ENCODE measurements at regions not wholly inside any gene's neighbourhood (a gene's known extent, or its start where the extent isn't known, plus 50 kb on each side); places are given as distances from the start of the nearest gene placed in this dataset.

GRCh38 chr22:26906464-26906863, 249.1 kb downstream of the MIAT start:
- ChIA-PET POLR2A (no interaction called here), CTCF (no interaction called here)
- Mint-ChIP-seq H3K4me3 (no peak overlapping the region), H3K27ac (no peak overlapping the region), H3K4me1 (peaks cover 19% of the 10 kb centered on the region), H3K27me3 (peaks cover 20% of the 10 kb centered on the region), H3K9me3 (ENCODE audit: insufficient read depth) (no peaks in the 10 kb centered on the region)
- intact Hi-C loops (cut with micrococcal nuclease): no loop called here
- Histone ChIP-seq H3K9me3 (ENCODE audit: control extremely low read depth in 1 of 3, control insufficient read depth in 2 of 3, insufficient read depth in 1 of 3, low read length in 2 of 3) (peaks cover 0 to 7% (median 0%) of the 10 kb centered on the region in 3 donors), H3K27ac (ENCODE audit: low read length in 2 of 2) (no peak overlapping the region), H3K79me2 (ENCODE audit: control insufficient read depth, insufficient read depth, low read length) (no peaks in the 10 kb centered on the region), H3K4me2 (replicated peaks; ENCODE audit: low read depth, low read length, poor library complexity, severe bottlenecking) (no peak overlapping the region), H3K9ac (ENCODE audit: low read length) (no peak overlapping the region), H3K4me3 (ENCODE audit: control extremely low read depth in 1 of 5, extremely low read depth in 1 of 5, insufficient read depth in 1 of 5, low read depth in 2 of 5, low read length in 4 of 5) (no peak overlapping the region), H3K36me3 (replicated peaks in 1 of 2; ENCODE audit: control extremely low read depth in 1 of 2, control insufficient read depth in 1 of 2, extremely low read depth in 1 of 2, insufficient read depth in 2 of 2, low read length in 1 of 2) (no peaks in the 10 kb centered on the region), H4K20me1 (ENCODE audit: control insufficient read depth, insufficient read depth, low read length, poor library complexity, severe bottlenecking) (no peaks in the 10 kb centered on the region), H2AFZ (ENCODE audit: insufficient read depth, low read depth, low read length, poor library complexity, severe bottlenecking) (no peak overlapping the region), H3K4me1 (ENCODE audit: control insufficient read depth in 2 of 2, insufficient read depth in 2 of 2, low read length in 2 of 2) (peaks cover 9 to 12% of the 10 kb centered on the region in 2 donors), H3K27me3 (replicated peaks in 1 of 4; ENCODE audit: control extremely low read depth in 1 of 4, control insufficient read depth in 3 of 4, insufficient read depth in 4 of 4, low read length in 3 of 4) (peaks cover 0 to 7% (median 4%) of the 10 kb centered on the region in 4 experiments)
- ATAC-seq (ENCODE audit: low read depth): no peak
- TF ChIP-seq CTCF (IDR thresholded peaks at IDR 0.05): no peak
- no peak for DNase-seq
- 77% methylated on average over 5 of the region's 10 CpGs for WGBS (ENCODE audit: insufficient coverage)

GRCh38 chr22:26907366-26907765, 250.0 kb downstream of the MIAT start:
- Histone ChIP-seq H4K20me1 (ENCODE audit: control insufficient read depth, insufficient read depth, low read length, poor library complexity, severe bottlenecking) (no peaks in the 10 kb centered on the region), H3K27ac (ENCODE audit: low read length in 2 of 2) (no peak overlapping the region), H3K4me1 (ENCODE audit: control insufficient read depth in 2 of 2, insufficient read depth in 2 of 2, low read length in 2 of 2) (peaks cover 5 to 6% of the 10 kb centered on the region in 2 donors), H2AFZ (ENCODE audit: insufficient read depth, low read depth, low read length, poor library complexity, severe bottlenecking) (no peak overlapping the region), H3K4me3 (ENCODE audit: control extremely low read depth in 1 of 5, extremely low read depth in 1 of 5, insufficient read depth in 1 of 5, low read depth in 2 of 5, low read length in 4 of 5) (no peak overlapping the region), H3K9me3 (ENCODE audit: control extremely low read depth in 1 of 3, control insufficient read depth in 2 of 3, insufficient read depth in 1 of 3, low read length in 2 of 3) (peaks cover 0 to 7% (median 0%) of the 10 kb centered on the region in 3 donors), H3K79me2 (ENCODE audit: control insufficient read depth, insufficient read depth, low read length) (no peaks in the 10 kb centered on the region), H3K36me3 (replicated peaks in 1 of 2; ENCODE audit: control extremely low read depth in 1 of 2, control insufficient read depth in 1 of 2, extremely low read depth in 1 of 2, insufficient read depth in 2 of 2, low read length in 1 of 2) (no peaks in the 10 kb centered on the region), H3K4me2 (replicated peaks; ENCODE audit: low read depth, low read length, poor library complexity, severe bottlenecking) (no peak overlapping the region), H3K27me3 (replicated peaks in 1 of 4; ENCODE audit: control extremely low read depth in 1 of 4, control insufficient read depth in 3 of 4, insufficient read depth in 4 of 4, low read length in 3 of 4) (peaks cover 0 to 3% (median 1%) of the 10 kb centered on the region in 4 experiments), H3K9ac (ENCODE audit: low read length) (no peak overlapping the region)
- Mint-ChIP-seq H3K27me3 (peaks cover 28% of the 10 kb centered on the region), H3K9me3 (ENCODE audit: insufficient read depth) (no peaks in the 10 kb centered on the region), H3K27ac (no peak overlapping the region), H3K4me3 (no peak overlapping the region), H3K4me1 (peaks cover 17% of the 10 kb centered on the region)
- ChIA-PET CTCF (no interaction called here), POLR2A (no interaction called here)
- WGBS (ENCODE audit: insufficient coverage): no CpG with 5 or more reads among the region's 2 CpGs
- intact Hi-C loops (cut with micrococcal nuclease): no loop called here
- no peak for TF ChIP-seq CTCF (IDR thresholded peaks at IDR 0.05)
- no peak for TF ChIP-seq EZH2 (IDR thresholded peaks at IDR 0.05; ENCODE audit: borderline replicate concordance, insufficient read depth, low read depth, low read length, poor library complexity, severe bottlenecking)
- no peak for DNase-seq
- ATAC-seq (ENCODE audit: low read depth): no peak
